Sigmoid colon (tissue), 6 donors: ENCODE measurements at regions not wholly inside any gene's neighbourhood (a gene's known extent, or its start where the extent isn't known, plus 50 kb on each side); places are given as distances from the start of the nearest gene placed in this dataset.

Experiments
- DNase-seq: peaks from one replicate; pipeline ENCODE4 v3.0.0-alpha.2; 2019
- H3K27ac ChIP-seq, 4 donors: fragments of 200-600 bp; sonication (generic); one replicate each; pipeline ENCODE4 v1.5.1; 2016 to 2019; ENCODE audit warnings: mild to moderate bottlenecking in 1 of 4
- H3K27me3 ChIP-seq, 3 donors: fragments of 200-600 bp; sonication (generic); one replicate each; pipeline ENCODE4 v1.5.1; 2019; ENCODE audit warnings: mild to moderate bottlenecking in 1 of 3
- H3K36me3 ChIP-seq, 4 donors: fragments of 200-600 bp; sonication (generic); one replicate each; pipeline ENCODE4 v1.5.1; 2016 to 2019
- H3K4me1 ChIP-seq, 4 donors: fragments of 200-600 bp; sonication (generic); one replicate each; pipeline ENCODE4 v1.5.1; 2017 to 2019
- H3K4me3 ChIP-seq, 4 donors: fragments of 200-600 bp; sonication (generic); one replicate each; pipeline ENCODE4 v1.5.1; 2017 to 2019; ENCODE audit warnings: mild to moderate bottlenecking in 2 of 4, moderate library complexity in 1 of 4
- H3K9me3 ChIP-seq, 4 donors: fragments of 200-600 bp in 3 of 4; sonication (generic) in 3 of 4; one replicate each; pipeline versions ENCODE4 v1.5.1 to v1.6.1; 2013 to 2019
- EP300 ChIP-seq, 4 donors: sonication (generic); formaldehyde crosslinking; IDR thresholded peaks; one replicate each; pipeline ENCODE4 v1.6.1; 2017; ENCODE audit warnings: antibody characterized with exemption in 4 of 4
- POLR2A ChIP-seq, 2 donors: fragments of 450-650 bp; IDR thresholded peaks; one replicate each; pipeline ENCODE4 v1.6.1; 2016; ENCODE audit warnings: antibody characterized with exemption in 2 of 2, mild to moderate bottlenecking in 2 of 2, moderate library complexity in 2 of 2
- POLR2AphosphoS5 ChIP-seq, 4 donors: sonication (generic); formaldehyde crosslinking; IDR thresholded peaks; one replicate each; pipeline ENCODE4 v1.6.1; 2017; ENCODE audit warnings: antibody characterized with exemption in 4 of 4
- WGBS, 2 donors: extraction: QIAGEN DNeasy Blood & Tissue Kit; methylation state at CpG; one replicate each; pipeline ENCODE4 v1.1.7; 2013; 5-methylcytosine and 5-hydroxymethylcytosine counted together
- intact Hi-C: fragments of 100-400 bp; cut with DNase I; formaldehyde crosslinking; loops from one replicate; pipeline ENCODE4 v1.15.1; 2023
- TF ChIP-seq, protein P1 (sequence below), 4 experiments: fragments of 450-650 bp in 3 of 4; fragments of 200-600 bp in 1 of 4; IDR thresholded peaks; one replicate each; pipeline ENCODE4 v1.5.1; 2016 to 2019; ENCODE audit warnings: antibody characterized with exemption in 4 of 4, mild to moderate bottlenecking in 3 of 4, moderate library complexity in 2 of 4
- donor health status: healthy with polysubstance abuse.
- donor health status: healthy.

DNA sequence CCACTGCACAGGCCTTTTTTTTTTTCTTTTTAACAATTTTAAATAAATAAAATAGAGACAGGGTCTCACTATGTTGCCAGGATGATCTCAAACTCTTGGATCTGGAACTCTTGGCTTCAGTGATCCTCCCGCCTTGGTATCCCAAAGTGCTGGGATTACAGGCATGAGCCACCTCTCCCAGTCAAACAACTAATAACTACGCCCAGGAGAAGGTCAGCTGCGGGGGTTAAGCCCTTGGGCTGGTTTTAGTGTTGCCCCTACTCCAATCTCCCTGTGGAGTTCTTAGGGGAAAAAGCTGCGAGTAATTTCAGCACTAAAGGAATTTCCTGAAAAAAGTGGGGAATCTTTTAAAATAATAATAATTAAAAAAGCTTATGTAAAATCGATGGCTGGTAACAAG lies 96.4 kb upstream of the XPO1 start:
- 90 to 93% methylated on average over 5 of the region's 5 CpGs for WGBS, 2 donors
- H3K27me3 ChIP-seq = no peaks in the 10 kb centered on the region
- no peaks in the 10 kb centered on the region for H3K4me1 ChIP-seq
- H3K9me3 ChIP-seq = no peaks in the 10 kb centered on the region
- intact Hi-C loops = no loop called here
- TF ChIP-seq POLR2A (IDR thresholded peaks at IDR 0.05) (no peak), POLR2AphosphoS5 (IDR thresholded peaks at IDR 0.05) (no peak), EP300 (IDR thresholded peaks at IDR 0.05) (no peak)
- TF ChIP-seq, protein P1, sequence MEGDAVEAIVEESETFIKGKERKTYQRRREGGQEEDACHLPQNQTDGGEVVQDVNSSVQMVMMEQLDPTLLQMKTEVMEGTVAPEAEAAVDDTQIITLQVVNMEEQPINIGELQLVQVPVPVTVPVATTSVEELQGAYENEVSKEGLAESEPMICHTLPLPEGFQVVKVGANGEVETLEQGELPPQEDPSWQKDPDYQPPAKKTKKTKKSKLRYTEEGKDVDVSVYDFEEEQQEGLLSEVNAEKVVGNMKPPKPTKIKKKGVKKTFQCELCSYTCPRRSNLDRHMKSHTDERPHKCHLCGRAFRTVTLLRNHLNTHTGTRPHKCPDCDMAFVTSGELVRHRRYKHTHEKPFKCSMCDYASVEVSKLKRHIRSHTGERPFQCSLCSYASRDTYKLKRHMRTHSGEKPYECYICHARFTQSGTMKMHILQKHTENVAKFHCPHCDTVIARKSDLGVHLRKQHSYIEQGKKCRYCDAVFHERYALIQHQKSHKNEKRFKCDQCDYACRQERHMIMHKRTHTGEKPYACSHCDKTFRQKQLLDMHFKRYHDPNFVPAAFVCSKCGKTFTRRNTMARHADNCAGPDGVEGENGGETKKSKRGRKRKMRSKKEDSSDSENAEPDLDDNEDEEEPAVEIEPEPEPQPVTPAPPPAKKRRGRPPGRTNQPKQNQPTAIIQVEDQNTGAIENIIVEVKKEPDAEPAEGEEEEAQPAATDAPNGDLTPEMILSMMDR (IDR thresholded peaks at IDR 0.05) = no peak
- no peak for DNase-seq
- no peak overlapping the region for H3K4me3 ChIP-seq
- no peak overlapping the region for H3K27ac ChIP-seq
- no peaks in the 10 kb centered on the region for H3K36me3 ChIP-seq

DNA sequence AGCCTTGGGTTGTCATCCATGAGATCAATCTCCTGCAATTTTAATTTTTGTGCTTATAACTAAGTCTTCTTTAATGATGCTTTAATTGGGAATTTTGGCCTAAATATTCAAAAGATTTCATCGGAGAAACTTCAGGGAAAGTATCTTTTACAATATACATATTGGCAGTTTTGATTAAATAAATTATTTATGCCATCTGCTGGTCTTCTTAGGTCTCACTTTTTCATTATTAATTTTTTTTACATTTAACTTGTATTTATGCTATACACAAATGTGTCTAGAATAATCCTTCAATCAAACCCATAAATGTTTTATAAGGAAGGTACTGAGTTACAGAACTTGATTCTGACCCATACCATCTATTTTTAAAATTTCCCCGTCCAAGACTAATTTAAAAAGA lies 95.1 kb upstream of the XPO1 start:
- TF ChIP-seq EP300 (IDR thresholded peaks at IDR 0.05) = no peak
- no peak for TF ChIP-seq POLR2AphosphoS5 (IDR thresholded peaks at IDR 0.05)
- TF ChIP-seq, protein P1 (IDR thresholded peaks at IDR 0.05) = no peak
- no peak for TF ChIP-seq POLR2A (IDR thresholded peaks at IDR 0.05)
- intact Hi-C loops = no loop called here
- 89% methylated on average over 2 of the region's 2 CpGs for WGBS, 2 donors
- H3K4me1 ChIP-seq = no peaks in the 10 kb centered on the region
- H3K4me3 ChIP-seq = no peak overlapping the region
- H3K27ac ChIP-seq = no peak overlapping the region
- no peaks in the 10 kb centered on the region for H3K36me3 ChIP-seq
- H3K9me3 ChIP-seq = no peaks in the 10 kb centered on the region
- no peaks in the 10 kb centered on the region for H3K27me3 ChIP-seq
- no peak for DNase-seq

DNA sequence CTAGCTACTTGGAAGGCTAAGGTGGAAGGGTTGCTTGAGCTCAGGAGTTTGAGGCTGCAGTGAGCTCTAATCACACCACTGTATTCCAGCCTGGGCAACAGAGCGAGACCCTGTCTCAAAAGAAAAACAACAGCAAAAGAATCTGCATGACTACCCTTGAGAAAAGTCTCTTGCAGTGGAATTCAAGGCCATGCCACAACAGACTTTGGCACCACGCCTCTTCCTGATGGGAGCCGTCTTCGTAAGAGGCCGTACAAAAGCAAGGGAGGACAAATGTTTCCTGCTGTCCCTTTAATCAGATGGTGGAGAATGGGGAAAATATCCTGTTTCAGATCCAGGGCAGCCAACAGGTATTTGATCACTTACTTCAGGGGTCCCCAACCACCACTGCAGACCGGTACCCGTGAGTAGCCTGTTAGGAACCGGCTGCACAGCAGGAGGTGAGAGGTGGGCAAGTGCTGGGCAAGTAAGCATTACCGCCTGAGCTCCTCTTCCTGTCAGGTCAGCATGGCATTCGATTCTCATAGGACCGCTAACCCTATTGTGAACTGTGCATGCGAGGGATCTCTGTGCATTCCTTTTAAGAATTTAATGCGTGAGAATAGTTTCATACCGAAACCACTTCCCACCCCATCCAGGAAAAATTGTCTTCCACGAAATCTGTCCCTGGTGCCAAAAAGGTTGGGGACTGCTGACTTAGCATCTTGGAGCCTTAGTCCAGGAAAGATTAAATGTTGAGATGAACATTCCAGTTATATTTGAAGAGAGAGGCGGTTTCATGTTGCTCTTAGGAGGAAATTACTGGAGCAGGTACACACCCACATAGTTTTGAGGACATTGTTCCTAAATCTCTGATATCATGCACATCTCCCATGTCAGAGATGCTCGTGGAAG lies 94.4 kb upstream of the XPO1 start:
- Histone ChIP-seq H3K36me3 (no peaks in the 10 kb centered on the region), H3K27ac (no peak overlapping the region), H3K9me3 (no peaks in the 10 kb centered on the region), H3K27me3 (no peaks in the 10 kb centered on the region), H3K4me3 (no peak overlapping the region), H3K4me1 (no peaks in the 10 kb centered on the region)
- 77 to 79% methylated on average over 17 of the region's 17 CpGs for WGBS, 2 donors
- intact Hi-C loops = no loop called here
- no peak for TF ChIP-seq POLR2AphosphoS5 (IDR thresholded peaks at IDR 0.05)
- TF ChIP-seq POLR2A (IDR thresholded peaks at IDR 0.05) = no peak
- TF ChIP-seq, protein P1 (IDR thresholded peaks at IDR 0.05) = no peak
- TF ChIP-seq EP300 (IDR thresholded peaks at IDR 0.05) = no peak
- no peak for DNase-seq

DNA sequence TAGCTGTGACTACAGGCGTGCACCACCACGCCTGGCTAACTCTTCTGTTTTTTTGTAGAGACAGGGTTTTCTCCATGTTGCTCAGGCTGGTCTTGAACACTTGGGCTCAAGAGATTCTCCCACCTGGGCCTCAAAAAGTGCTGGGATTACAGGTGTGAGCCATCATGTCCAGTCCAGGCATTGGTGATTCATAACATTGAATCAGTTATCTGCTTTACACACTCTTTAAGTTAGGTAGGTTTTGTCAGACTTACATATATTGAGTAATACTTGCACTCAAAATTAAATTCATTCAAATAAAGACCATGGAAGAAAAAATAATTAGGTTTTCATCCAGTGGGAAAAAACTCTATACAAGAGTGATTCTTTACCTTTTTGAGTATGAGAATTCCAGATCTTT lies 93.2 kb upstream of the XPO1 start:
- H3K27ac ChIP-seq = no peak overlapping the region
- no peak for DNase-seq
- TF ChIP-seq POLR2A (IDR thresholded peaks at IDR 0.05) (no peak), EP300 (IDR thresholded peaks at IDR 0.05) (no peak), POLR2AphosphoS5 (IDR thresholded peaks at IDR 0.05) (no peak)
- TF ChIP-seq, protein P1 (IDR thresholded peaks at IDR 0.05) = no peak
- WGBS, 2 donors = 91 to 92% methylated on average over 2 of the region's 2 CpGs
- H3K36me3 ChIP-seq = no peaks in the 10 kb centered on the region
- H3K27me3 ChIP-seq = no peaks in the 10 kb centered on the region
- H3K4me3 ChIP-seq = no peak overlapping the region
- intact Hi-C loops = no loop called here
- H3K9me3 ChIP-seq = no peaks in the 10 kb centered on the region
- no peaks in the 10 kb centered on the region for H3K4me1 ChIP-seq
